BLaER1 treated with 17β-estradiol and CSF1 and Interleukin-3, amounts not matched to agents 10 nM and 100 nM (cell line): ENCODE measurements at regions not wholly inside any gene's neighbourhood (a gene's known extent, or its start where the extent isn't known, plus 50 kb on each side); places are given as distances from the start of the nearest gene placed in this dataset.
A peak's percentile ranks its signal among the peaks of the same experiment; 100 is the strongest.

Experiments used
- H3K27ac ChIP-seq, 11 experiments: shearing (Covaris generic); formaldehyde crosslinking; 2 replicates each; pipeline ENCODE4 v1.8.1; 2022
- H3K27me3 ChIP-seq, 11 experiments: shearing (Covaris generic); formaldehyde crosslinking; 2 replicates each; pipeline ENCODE4 v1.8.1; 2022
- H3K36me3 ChIP-seq, 11 experiments: shearing (Covaris generic); formaldehyde crosslinking; 2 replicates each; pipeline ENCODE4 v1.8.1; 2022
- H3K4me1 ChIP-seq, 10 experiments: shearing (Covaris generic); formaldehyde crosslinking; 2 replicates each; pipeline ENCODE4 v1.8.1; 2022
- H3K4me2 ChIP-seq, 11 experiments: shearing (Covaris generic); formaldehyde crosslinking; 2 replicates each; pipeline ENCODE4 v1.8.1; 2022
- H3K4me3 ChIP-seq, 10 experiments: shearing (Covaris generic); formaldehyde crosslinking; 2 replicates each; pipeline ENCODE4 v1.8.1; 2022
- H3K9ac ChIP-seq, 11 experiments: shearing (Covaris generic); formaldehyde crosslinking; 2 replicates each; pipeline ENCODE4 v1.8.1; 2022
- H3K9me3 ChIP-seq, 11 experiments: shearing (Covaris generic); formaldehyde crosslinking; replicated peaks in 1 of 11; 2 replicates each; pipeline ENCODE4 v1.8.1; 2022
- H4K20me1 ChIP-seq, 11 experiments: shearing (Covaris generic); formaldehyde crosslinking; 2 replicates each; pipeline ENCODE4 v1.8.1; 2022
- Cebpa-rat ChIP-seq, 11 experiments: shearing (Covaris generic); IDR thresholded peaks; 2 replicates each; pipeline ENCODE4 v1.8.1; 2022

DNA sequence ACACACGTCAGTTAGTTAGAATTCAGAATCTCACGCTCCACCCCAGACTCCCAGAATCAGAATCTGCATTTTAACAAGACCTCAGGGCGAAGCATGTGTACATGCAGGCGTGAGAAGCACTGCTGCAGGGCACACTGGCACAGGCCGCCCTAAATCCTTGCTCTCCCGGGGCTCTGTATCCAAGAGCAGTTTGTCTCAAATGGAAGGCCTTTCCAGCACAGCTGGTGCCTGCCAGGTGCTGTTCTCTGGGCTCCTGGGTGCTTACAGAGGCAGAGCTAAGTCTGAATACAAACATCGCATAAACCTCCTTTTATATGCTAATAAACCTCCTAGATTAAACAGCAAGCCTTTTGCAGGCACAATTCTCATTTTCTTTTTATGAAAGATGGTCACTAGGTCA lies 119.1 kb upstream of the CD93 start:
- H3K4me2 ChIP-seq, result peak overlapping the region; percentile 11 to 61 (median 24); a peak in 16 of 22 replicates

DNA sequence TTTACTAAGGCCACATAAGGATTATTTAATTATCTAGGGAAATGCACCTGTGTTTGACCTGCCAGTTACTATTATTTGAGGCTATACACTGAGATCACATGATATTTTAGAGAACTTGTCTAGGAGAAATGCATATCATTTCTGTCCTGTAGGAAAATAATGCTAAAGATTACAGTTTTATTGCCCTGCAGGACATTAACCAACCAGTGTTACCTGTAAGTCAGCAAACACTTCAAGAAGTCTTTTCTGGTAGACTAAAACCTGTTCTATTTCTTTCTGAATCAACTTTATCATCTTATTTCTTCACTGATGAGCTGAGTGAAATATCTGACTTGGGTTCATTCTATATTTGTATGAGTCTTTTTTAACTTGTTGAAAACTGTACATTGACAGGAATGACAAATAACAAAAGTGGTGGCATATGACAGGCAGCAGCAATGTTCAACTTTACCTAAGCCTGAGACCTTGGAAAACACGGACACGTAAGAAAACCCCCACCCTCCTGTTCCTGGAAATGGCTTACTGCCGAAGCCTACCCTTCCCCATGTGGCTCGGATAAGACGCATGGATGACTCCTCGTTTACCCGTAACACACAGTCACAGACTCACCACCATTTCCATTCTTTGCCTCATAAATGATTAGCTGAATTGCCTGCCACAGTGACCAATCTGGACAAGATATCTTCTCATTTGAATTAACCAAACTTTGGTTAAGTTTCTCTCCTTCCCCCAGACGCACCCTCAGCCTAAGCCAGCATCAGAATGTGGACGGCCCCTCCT lies 118.0 kb upstream of the CD93 start:
- Histone ChIP-seq H3K27me3 (no peaks in the 10 kb centered on the region), H3K4me2 (peak overlapping the region in 2 of 11 experiments; percentile 14 to 61; a peak in 5 of 22 replicates), H3K36me3 (no peaks in the 10 kb centered on the region), H3K27ac (no peak overlapping the region), H3K9ac (no peak overlapping the region), H3K4me3 (no peak overlapping the region), H3K4me1 (peaks cover 13 to 76% (median 49%) of the 10 kb centered on the region in 10 experiments; a peak in 19 of 20 replicates), H3K9me3 (no peaks in the 10 kb centered on the region), H4K20me1 (no peaks in the 10 kb centered on the region)
- TF ChIP-seq Cebpa-rat (IDR thresholded peaks at IDR 0.05), result no peak

More for the DNA sequence above, 119.1 kb upstream of the CD93 start:
- Histone ChIP-seq H4K20me1 (no peaks in the 10 kb centered on the region), H3K9ac (peak overlapping the region in 1 of 11 experiments; percentile 41; a peak in 1 of 22 replicates), H3K9me3 (no peaks in the 10 kb centered on the region), H3K4me1 (peaks cover 13 to 65% (median 39%) of the 10 kb centered on the region in 10 experiments; a peak in 19 of 20 replicates), H3K27me3 (no peaks in the 10 kb centered on the region), H3K36me3 (no peaks in the 10 kb centered on the region), H3K4me3 (no peak overlapping the region), H3K27ac (peak overlapping the region in 5 of 11 experiments; percentile 10 to 46 (median 36); a peak in 7 of 22 replicates)
- no peak for TF ChIP-seq Cebpa-rat (IDR thresholded peaks at IDR 0.05)

DNA sequence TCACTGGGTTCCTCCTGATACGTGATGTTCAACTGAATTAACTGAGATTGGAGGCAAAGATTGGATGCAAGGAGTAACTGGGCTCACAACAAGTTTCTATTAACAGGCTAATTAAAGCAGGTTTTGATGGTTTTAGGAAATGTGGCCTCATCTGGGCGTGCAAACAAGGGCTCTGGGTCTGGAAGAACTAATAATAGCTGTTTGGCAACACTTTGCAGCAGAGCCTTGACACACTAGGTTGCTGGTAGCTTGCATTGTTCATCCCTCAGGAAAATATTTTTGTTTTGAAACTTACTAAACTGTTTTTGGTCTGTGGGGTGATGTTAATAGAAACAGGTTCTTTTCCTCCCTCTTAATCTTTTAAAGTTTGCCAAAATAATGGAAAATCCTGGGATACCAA lies 117.2 kb upstream of the CD93 start:
- Histone ChIP-seq H3K4me1 (peaks cover 13 to 81% (median 57%) of the 10 kb centered on the region in 10 experiments; a peak in 19 of 20 replicates), H3K9me3 (no peaks in the 10 kb centered on the region), H3K36me3 (no peaks in the 10 kb centered on the region), H3K27me3 (no peaks in the 10 kb centered on the region), H4K20me1 (no peaks in the 10 kb centered on the region), H3K4me3 (no peak overlapping the region), H3K9ac (no peak overlapping the region), H3K4me2 (peak overlapping the region in 5 of 11 experiments; percentile 14 to 41 (median 19); a peak in 8 of 22 replicates), H3K27ac (no peak overlapping the region)
- TF ChIP-seq Cebpa-rat (IDR thresholded peaks at IDR 0.05), result no peak

DNA sequence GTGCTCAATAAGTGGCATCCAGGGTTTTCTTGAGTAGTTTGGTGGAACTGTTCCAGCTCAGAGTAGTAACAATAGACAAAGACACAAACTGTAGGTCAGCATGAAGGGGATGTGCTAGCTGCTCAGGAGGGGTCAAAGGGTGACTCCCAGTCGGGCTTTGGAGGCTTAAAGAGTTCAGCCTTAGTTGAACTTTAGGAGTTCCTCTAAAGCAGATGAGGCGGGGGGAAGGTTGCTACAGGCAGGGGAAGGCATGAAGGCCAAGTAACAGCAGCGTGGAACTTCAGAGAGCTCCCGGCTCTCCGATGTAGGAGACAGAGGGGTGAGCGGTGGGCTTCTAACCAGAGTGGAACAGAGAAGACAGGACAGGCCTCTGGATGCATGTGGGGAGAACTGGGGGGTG lies 115.5 kb upstream of the CD93 start:
- peaks cover 0 to 6% (median 4%) of the 10 kb centered on the region in 11 experiments; a peak in 16 of 22 replicates for H3K9me3 ChIP-seq
- H3K4me2 ChIP-seq, result peak overlapping the region in 5 of 11 experiments; percentile 21 to 71 (median 52); a peak in 7 of 22 replicates
- H4K20me1 ChIP-seq, result no peaks in the 10 kb centered on the region
- H3K4me3 ChIP-seq, result no peak overlapping the region
- TF ChIP-seq Cebpa-rat (IDR thresholded peaks at IDR 0.05), result no peak
- no peak overlapping the region for H3K9ac ChIP-seq
- peak overlapping the region in 1 of 11 experiments; percentile 17; a peak in 1 of 22 replicates for H3K27ac ChIP-seq
- no peaks in the 10 kb centered on the region for H3K36me3 ChIP-seq
- no peaks in the 10 kb centered on the region for H3K27me3 ChIP-seq
- peaks cover 8 to 83% (median 60%) of the 10 kb centered on the region in 10 experiments; a peak in 18 of 20 replicates for H3K4me1 ChIP-seq

DNA sequence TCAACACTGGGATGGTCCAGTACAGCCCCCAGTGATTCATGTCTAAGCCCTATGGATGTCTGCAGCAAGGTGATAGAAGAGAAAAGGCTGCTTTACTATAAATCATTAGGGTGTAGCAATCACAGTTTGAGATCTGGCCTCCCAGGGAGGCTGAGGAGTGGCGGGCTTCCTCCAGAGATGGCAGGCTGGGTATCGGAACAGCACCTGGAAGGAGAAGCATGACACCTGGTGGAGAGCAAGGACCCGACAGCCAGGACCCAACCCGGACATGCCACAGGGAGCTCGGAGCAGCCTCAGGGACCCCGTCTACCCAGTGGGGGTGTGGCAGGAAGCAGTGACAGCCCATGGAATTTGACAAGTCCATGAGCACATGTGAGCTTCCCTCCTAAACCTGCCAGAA lies 114.8 kb upstream of the CD93 start:
- peaks cover 0 to 6% (median 0%) of the 10 kb centered on the region in 11 experiments; a peak in 1 of 22 replicates for H3K36me3 ChIP-seq
- H3K27me3 ChIP-seq, result no peaks in the 10 kb centered on the region
- no peak overlapping the region for H3K9ac ChIP-seq
- H3K4me2 ChIP-seq, result peak overlapping the region in 7 of 11 experiments; percentile 31 to 71 (median 56); a peak in 14 of 22 replicates
- TF ChIP-seq Cebpa-rat (IDR thresholded peaks at IDR 0.05), result no peak
- H3K4me1 ChIP-seq, result peaks cover 8 to 83% (median 58%) of the 10 kb centered on the region in 10 experiments; a peak in 18 of 20 replicates
- H3K9me3 ChIP-seq, result peaks cover 0 to 13% (median 12%) of the 10 kb centered on the region in 11 experiments; a peak in 18 of 22 replicates
- H3K4me3 ChIP-seq, result no peak overlapping the region
- no peaks in the 10 kb centered on the region for H4K20me1 ChIP-seq
- peak overlapping the region in 3 of 11 experiments; percentile 3 to 8 (median 6); a peak in 1 of 22 replicates for H3K27ac ChIP-seq

DNA sequence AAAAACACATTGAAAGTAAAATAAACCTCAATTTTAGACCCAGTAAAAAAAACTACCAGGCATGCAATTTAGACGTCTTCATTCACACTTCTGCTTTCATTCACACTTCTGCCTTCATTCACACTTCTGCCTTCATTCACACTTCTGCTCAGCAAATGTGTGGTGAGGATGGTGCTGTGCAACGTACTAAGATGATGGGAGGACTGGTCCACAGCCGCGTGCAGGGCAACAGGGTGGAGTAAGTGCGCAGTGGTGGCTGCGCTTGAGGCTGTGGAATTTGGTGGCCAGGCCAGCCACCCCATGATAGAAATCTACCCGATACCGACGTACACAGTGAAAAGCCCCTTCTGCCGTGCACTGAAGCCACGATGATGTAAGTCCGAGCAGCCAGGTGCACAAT lies 114.3 kb upstream of the CD93 start:
- Histone ChIP-seq H3K4me3 (no peak overlapping the region), H3K27me3 (no peaks in the 10 kb centered on the region), H3K4me1 (peaks cover 4 to 83% (median 54%) of the 10 kb centered on the region in 10 experiments; a peak in 18 of 20 replicates), H3K9ac (no peak overlapping the region), H4K20me1 (no peaks in the 10 kb centered on the region), H3K36me3 (peaks cover 0 to 7% (median 0%) of the 10 kb centered on the region in 11 experiments; a peak in 1 of 22 replicates), H3K9me3 (peaks cover 0 to 15% (median 14%) of the 10 kb centered on the region in 11 experiments; a peak in 18 of 22 replicates), H3K27ac (peak overlapping the region in 4 of 11 experiments; percentile 3 to 20 (median 7); a peak in 1 of 22 replicates), H3K4me2 (peak overlapping the region in 7 of 11 experiments; percentile 31 to 71 (median 56); a peak in 15 of 22 replicates)
- TF ChIP-seq Cebpa-rat (IDR thresholded peaks at IDR 0.05), result no peak

DNA sequence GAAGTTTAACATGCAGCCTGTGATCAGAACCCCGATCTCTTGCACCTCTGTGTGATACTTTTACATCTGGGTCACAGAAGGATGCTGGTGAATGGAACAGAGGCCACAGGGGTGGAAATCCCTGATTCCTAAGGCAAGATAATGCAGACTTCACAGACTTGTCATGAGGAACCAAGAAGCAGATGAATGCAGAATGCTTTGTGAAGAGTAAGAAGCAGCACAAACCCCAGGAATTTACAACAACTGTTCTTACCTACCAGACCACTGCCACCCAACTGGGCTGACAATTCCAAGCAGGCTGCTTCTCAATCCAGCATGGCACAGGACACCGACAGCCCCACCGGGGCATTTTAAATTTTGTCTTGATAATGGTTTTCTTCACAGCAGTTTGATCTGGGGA lies 113.2 kb upstream of the CD93 start:
- no peak for TF ChIP-seq Cebpa-rat (IDR thresholded peaks at IDR 0.05)
- no peaks in the 10 kb centered on the region for H3K27me3 ChIP-seq

DNA sequence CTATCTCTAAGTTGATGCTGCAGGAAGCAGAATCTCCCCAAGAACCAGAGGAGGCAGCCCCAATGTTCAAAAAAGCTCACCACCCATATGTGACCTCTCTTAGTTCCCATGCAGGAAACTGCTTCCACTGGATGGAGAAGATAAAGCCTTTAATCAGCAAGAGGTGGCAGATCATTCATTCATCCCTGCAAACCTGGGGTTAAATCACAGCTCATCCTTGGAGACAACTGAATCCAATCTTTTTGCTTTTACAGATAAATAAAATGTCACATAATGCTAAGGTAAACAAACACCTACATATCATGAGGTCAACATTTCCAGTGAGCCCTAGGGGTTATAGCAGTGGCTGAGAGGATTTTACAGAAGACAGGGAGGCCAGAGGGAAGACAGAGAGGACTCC lies 112.7 kb upstream of the CD93 start:
- Histone ChIP-seq H4K20me1 (no peaks in the 10 kb centered on the region), H3K36me3 (peaks cover 0 to 7% (median 0%) of the 10 kb centered on the region in 11 experiments; a peak in 1 of 22 replicates), H3K4me3 (no peak overlapping the region), H3K4me2 (peak overlapping the region in 7 of 11 experiments; percentile 14 to 71 (median 52); a peak in 13 of 22 replicates), H3K27me3 (no peaks in the 10 kb centered on the region), H3K9me3 (peaks cover 0 to 28% (median 14%) of the 10 kb centered on the region in 11 experiments; a peak in 18 of 22 replicates), H3K4me1 (peaks cover 0 to 89% (median 63%) of the 10 kb centered on the region in 10 experiments; a peak in 14 of 20 replicates), H3K27ac (peak overlapping the region in 5 of 11 experiments; percentile 23 to 54 (median 30); a peak in 7 of 22 replicates), H3K9ac (no peak overlapping the region)
- TF ChIP-seq Cebpa-rat (IDR thresholded peaks at IDR 0.05), result no peak

More for the DNA sequence above, 113.2 kb upstream of the CD93 start:
- 0 out of 22 replicates have a peak overlapping the region, but pooled peaks of 1 of the 11 experiments have one; percentile 8 for H3K27ac ChIP-seq
- no peak overlapping the region for H3K9ac ChIP-seq
- H3K4me3 ChIP-seq, result no peak overlapping the region
- H3K9me3 ChIP-seq, result peaks cover 0 to 22% (median 14%) of the 10 kb centered on the region in 11 experiments; a peak in 18 of 22 replicates
- peaks cover 0 to 83% (median 57%) of the 10 kb centered on the region in 10 experiments; a peak in 14 of 20 replicates for H3K4me1 ChIP-seq
- peak overlapping the region in 6 of 11 experiments; percentile 3 to 71 (median 56); a peak in 10 of 22 replicates for H3K4me2 ChIP-seq
- H4K20me1 ChIP-seq, result no peaks in the 10 kb centered on the region
- H3K36me3 ChIP-seq, result peaks cover 0 to 7% (median 0%) of the 10 kb centered on the region in 11 experiments; a peak in 1 of 22 replicates
